ENCODE measurements at regions not wholly inside any gene's neighbourhood (a gene's known extent, or its start where the extent isn't known, plus 50 kb on each side); places are given as distances from the start of the nearest gene placed in this dataset.

- Histone ChIP-seq H3K18ac (ENCODE audit: insufficient read length, low read depth, low read length) (no peak overlapping the region), H4K20me1 (ENCODE audit: control insufficient read depth, insufficient read depth, insufficient read length) (no peaks in the 10 kb centered on the region), H3K4me1 (ENCODE audit: insufficient read depth, low read length) (no peaks in the 10 kb centered on the region), H3K4ac (ENCODE audit: low read depth, low read length) (no peak overlapping the region), H2BK20ac (ENCODE audit: low read depth, low read length, poor library complexity, severe bottlenecking) (peak overlapping the region; percentile 45), H4K91ac (ENCODE audit: insufficient read length, low read depth, low read length) (no peak overlapping the region), H3T11ph (ENCODE audit: low read length) (no peak overlapping the region), H2BK5ac (ENCODE audit: insufficient read length, low read length) (no peak overlapping the region), H3K79me2 (ENCODE audit: insufficient read depth, low read length) (no peaks in the 10 kb centered on the region; the same call in 1 of the 2 replicates), H3K56ac (ENCODE audit: insufficient read length, low read depth, low read length) (no peak overlapping the region), H3K23me2 (ENCODE audit: insufficient read length, low read depth, low read length, poor library complexity, severe bottlenecking) (no peaks in the 10 kb centered on the region), H3K23ac (ENCODE audit: insufficient read length, low read depth, low read length) (no peak overlapping the region), H2AK5ac (ENCODE audit: insufficient read length, low read length) (no peak overlapping the region), H3K4me2 (ENCODE audit: insufficient read depth, insufficient read length, low read length) (no peak overlapping the region), H3K9me3 (ENCODE audit: control insufficient read depth, low read depth, low read length) (no peaks in the 10 kb centered on the region), H2BK12ac (ENCODE audit: insufficient read length, low read depth, low read length) (no peak overlapping the region), H2BK120ac (ENCODE audit: low read depth, low read length, poor library complexity, severe bottlenecking) (no peak overlapping the region), H3K9ac (ENCODE audit: extremely low read depth, insufficient read length, low read length) (no peak overlapping the region), H3K27me3 (ENCODE audit: insufficient read depth, low read length) (no peaks in the 10 kb centered on the region), H3K14ac (ENCODE audit: insufficient read depth, low read length) (no peak overlapping the region), H3K27ac (ENCODE audit: insufficient read length, low read depth, low read length) (no peak overlapping the region), H3K79me1 (ENCODE audit: insufficient read depth, low read depth, low read length, poor library complexity, severe bottlenecking) (no peaks in the 10 kb centered on the region), H4K5ac (ENCODE audit: insufficient read length, low read depth, low read length) (no peak overlapping the region), H2AFZ (ENCODE audit: low read length) (no peak overlapping the region), H2BK15ac (ENCODE audit: low read depth, low read length) (no peak overlapping the region), H4K8ac (replicated peaks; ENCODE audit: insufficient read length, low read depth, low read length) (no peak overlapping the region)
- H3K27me3 Mint-ChIP-seq (ENCODE audit: low read depth) = peaks cover 2% of the 10 kb centered on the region; the same call in 1 of the 2 replicates
- no peak overlapping the region for H3K4me3 Mint-ChIP-seq
- DNase-seq = no peak
- H3K27ac Mint-ChIP-seq = no peak overlapping the region
- no peaks in the 10 kb centered on the region; a peak in 1 of 7 replicates for H3K36me3 Mint-ChIP-seq (ENCODE audit: insufficient read depth in 1 of 3, low read depth in 3 of 3)
- no peaks in the 10 kb centered on the region; a peak in 1 of 5 replicates for H3K9me3 Mint-ChIP-seq
- H3K4me1 Mint-ChIP-seq = no peaks in the 10 kb centered on the region
- no peak for TF ChIP-seq CTCF (conservative IDR thresholded peaks at IDR 0.05)
- WGBS (ENCODE audit: extremely low coverage, insufficient read length, low lambda C conversion rate) = no CpG with 5 or more reads among the region's 3 CpGs
Measured at GRCh38 chr12:107547389-107547788, 138.2 kb upstream of the PWP1 start.

All from H9 (cell line).